ENCODE measurements at regions not wholly inside any gene's neighbourhood (a gene's known extent, or its start where the extent isn't known, plus 50 kb on each side); places are given as distances from the start of the nearest gene placed in this dataset.
A peak's percentile ranks its signal among the peaks of the same experiment; 100 is the strongest.

DNA sequence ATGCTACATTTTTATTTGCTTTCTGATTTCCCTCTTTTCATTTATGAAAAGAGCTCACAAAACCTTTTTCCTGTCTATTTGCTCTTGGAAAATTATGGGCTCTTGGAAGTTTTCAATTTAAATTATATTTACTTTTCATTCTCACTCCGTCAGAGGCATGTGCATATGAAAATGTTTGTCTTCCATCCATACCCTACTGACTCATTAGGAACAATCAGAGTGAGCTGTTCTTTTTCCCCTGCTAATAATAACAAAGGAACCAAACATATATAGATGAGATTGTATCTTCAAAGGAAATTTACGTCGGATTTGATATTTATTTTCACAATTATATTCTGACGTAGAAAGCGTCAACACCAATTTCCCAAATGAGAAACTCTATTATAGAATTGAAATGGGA is 1101.2 kb downstream of the TSN start:
- no peak for DNase-seq

DNA sequence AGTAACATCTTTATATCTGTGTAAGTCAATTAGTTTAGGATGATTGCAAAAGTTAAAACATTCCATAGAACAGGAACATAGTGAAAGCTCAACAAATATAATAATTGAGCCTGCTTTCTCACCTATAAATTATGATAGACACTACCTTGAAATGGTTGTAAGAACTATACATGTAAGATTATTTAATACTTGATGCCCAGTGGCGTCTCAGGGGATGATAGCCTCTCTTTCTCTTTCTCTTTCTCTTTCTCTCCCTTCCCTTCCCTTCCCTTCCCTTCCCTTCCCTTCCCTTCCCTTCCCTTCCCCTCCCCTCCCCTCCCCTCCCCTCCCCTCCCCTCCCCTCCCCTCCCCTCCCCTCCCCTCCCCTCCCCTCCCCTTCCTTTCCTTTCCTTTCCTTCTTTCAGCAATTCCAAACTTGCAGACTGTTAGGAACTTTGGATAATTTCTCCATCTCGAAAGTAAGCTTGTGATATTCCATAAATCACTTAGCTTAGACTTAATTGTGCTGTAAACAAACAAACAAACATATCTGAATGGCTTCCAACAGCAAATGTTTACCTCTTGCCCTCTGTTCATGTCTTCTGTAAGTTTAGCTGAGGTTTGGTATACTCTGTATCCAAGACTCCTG is 1102.7 kb downstream of the TSN start:
- DNase-seq: no peak

DNA sequence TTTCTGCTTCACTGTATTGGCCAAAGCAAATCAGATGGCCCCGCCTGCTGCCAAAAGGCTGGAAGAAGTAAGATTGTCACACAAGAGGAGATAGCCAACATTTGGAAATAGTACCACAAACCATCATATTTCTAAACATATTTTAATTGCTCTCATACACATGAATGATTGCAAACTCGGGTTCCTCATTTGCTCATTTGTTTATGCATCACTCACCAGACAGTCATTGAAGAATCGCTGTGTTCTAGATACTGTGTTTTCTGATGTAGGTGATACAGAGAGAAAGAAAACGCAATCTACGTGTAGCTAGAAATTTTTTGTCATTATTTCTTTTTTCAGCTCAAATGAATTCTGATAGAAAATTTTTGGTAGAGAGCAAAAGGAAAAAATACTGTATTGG is 1103.4 kb downstream of the TSN start:
- DNase-seq: no peak

DNA sequence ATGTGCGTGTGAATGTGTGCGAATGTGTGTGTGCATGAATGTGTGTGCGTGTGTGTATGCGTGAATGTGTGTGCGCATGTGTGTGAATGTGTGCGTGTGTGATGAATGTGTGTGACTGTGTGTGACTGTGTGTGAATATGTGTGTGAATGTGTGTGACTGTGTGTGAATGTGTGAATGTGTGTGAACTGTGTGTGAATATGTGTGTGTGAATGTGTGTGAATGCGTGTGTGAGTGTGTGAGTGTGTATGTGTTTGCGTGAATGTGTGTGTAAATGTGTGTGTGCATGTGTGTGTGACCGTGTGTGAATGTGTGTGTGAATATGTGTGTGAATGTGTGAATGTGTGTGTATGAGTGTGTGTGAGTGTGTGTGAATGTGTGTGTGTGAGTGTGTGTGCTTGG is 1103.8 kb downstream of the TSN start:
- DNase-seq: no peak

- no peak for DNase-seq
Measured at GRCh38 chr2:122863532-122863931, 1108.1 kb downstream of the TSN start.

GRCh38 chr2:122864728-122865127 is 1109.3 kb downstream of the TSN start:
- no peak for DNase-seq

- DNase-seq: no peak
Measured at GRCh38 chr2:122866095-122866494, 1110.6 kb downstream of the TSN start.

DNA sequence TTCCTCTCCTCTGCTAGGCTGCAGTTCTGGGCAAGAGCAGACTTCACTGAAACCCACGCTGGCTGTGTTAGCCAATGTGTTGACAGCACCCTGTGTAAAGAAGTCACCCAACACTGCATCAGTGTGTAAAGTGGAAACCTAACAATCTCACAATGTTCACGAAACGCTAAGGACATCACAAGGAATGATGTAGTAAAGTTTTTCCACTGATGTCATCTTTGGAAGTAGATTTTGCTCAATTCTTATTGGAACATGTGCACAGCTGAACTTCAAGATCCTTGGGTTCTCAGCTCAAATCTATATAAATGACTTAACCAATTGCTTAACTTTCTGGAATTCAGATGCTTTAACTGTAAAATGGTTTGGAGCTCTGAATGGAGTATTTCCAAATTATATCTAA is 1112.5 kb downstream of the TSN start:
- no peak for DNase-seq

DNA sequence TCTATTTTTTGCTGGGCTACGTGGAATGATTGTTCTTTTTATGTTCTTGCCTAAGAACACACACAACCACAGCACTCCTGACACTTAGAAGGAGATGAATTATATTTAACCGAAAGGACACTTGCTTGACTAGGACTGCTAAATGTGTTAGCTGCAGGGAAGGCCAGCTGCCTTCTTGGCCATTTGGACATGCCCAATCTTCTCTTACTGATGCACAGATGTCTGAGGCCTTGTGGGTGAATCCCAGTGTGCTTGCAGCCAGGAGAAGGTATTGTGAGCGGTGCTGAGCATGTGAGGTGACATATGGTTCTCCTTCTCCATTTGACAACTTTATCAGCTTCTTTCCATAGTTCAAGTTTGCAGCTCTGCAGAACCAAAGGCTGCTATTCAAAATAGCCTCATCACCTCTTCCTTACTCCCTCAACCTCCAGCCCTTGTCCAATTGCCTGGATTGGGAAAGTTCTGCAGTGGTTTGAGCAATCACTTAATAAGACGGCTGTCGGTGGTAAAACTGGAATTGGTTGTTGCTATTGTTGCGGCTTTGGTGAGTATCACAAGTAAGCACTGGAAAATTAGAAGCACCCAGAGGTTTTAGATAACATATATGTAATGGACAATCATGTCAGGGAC is 1113.3 kb downstream of the TSN start:
- no peak for DNase-seq

DNA sequence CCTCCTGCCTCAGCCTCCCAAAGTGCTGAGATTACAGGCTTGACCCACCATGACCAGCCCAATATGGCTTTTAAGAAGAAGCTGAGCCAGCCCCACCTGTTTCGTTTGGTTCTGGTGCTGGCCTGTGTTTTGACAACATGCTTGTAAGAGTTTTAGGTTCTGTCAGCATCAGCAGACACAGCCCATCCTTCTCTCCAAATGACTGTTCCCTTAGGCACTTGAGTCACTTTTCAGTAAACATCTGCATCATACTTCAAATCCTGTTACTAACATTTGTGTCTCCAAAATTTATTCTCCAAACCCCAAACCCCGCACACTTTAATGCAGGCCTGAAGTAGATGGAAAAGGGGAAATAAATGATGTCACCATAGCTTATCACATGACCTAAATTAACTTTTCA is 1118.5 kb downstream of the TSN start:
- peak; percentile 18 for DNase-seq

DNA sequence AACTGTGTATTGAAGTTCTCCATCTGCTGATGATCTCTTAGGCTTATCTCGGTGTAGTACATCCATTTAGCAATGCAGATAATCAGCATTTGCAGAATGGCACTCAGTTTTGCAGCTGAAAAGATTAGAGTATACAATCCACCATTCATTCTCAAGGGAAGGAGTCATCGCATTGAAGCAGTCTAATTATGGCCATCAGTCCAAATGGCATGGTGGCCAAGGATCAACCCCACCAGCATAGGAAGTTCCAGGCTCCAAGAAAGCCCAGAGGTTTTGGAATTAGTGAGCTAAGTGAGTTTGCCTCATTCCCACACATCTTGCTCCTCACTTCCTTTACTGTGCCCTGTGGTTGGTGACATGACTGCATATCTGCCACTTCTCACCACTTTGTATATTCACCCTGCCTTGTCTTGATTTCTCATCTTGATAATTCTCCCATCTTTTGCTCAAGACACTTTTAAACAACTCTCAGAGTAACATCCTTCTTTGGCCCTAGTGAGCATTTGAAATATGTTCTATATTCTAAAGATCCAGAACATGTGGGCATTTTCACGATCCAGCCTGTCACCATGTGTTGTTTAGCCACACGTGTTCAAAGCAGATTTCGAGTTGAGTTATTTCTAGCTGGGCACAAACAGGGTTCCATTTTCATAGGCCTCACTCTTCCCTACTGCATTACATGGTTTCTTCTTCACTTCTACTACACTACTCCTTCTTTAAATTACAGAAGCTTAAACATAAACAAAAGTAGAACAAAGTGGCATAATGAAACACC is 1119.8 kb downstream of the TSN start:
- no peak for DNase-seq

DNA sequence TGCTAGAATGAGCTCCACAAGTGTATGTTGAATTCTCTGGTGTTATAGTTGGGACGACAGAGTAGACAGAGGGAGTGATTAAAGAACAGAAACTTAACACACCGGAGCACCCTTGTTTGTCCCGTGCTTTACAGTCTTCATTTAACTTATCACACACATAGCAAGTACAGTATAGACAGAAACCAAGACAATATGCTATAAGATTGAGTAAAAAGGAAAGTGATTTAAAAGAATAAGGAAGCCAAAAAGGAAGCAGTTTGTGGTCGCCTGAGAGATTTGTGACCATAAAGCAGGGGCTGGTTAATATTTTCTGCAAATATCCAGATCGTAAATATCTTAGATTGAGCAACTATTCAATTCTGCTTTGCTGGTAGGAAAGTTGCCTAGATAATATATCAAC is 1128.4 kb downstream of the TSN start:
- no peak for DNase-seq

GRCh38 chr2:122884889-122885288 is 1129.4 kb downstream of the TSN start:
- no peak for DNase-seq

GRCh38 chr2:122885436-122885835 is 1130.0 kb downstream of the TSN start:
- no peak for DNase-seq

DNA sequence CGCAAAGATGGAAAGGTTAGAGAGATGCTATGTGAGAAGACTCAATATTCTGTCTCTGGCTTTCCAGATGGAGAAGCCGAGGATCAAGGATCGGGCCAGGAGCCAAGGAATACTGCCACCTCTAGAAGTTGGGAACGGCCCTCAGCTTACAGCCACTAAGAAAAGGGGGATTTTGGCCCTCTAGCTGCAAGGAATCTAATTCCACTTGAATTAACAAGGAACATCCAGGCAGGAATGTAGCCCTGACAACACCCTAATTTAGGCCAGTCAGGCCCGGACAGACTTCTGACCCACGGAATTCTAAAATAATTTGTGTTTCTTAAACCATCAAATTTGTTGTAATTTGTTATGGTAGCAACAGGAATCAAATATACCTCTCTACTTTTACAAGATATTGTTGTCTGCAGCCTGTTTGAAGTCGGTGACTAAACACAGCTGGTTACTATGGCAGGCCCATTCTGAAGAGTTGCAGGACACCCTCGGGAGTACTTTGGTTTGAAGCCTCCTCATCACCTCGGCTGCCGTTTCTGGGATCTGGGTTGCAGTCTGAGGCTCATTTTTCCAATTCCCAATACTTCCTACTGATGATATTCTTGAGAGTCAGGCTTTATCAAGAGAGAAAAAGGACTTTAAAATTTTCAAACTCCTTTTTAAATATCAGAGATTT is 1131.2 kb downstream of the TSN start:
- no peak for DNase-seq

GRCh38 chr2:122899614-122900013 is 1125.5 kb upstream of the CNTNAP5 start:
- DNase-seq: no peak

- DNase-seq: no peak
Measured at GRCh38 chr2:122905431-122905830, 1119.7 kb upstream of the CNTNAP5 start.

DNA sequence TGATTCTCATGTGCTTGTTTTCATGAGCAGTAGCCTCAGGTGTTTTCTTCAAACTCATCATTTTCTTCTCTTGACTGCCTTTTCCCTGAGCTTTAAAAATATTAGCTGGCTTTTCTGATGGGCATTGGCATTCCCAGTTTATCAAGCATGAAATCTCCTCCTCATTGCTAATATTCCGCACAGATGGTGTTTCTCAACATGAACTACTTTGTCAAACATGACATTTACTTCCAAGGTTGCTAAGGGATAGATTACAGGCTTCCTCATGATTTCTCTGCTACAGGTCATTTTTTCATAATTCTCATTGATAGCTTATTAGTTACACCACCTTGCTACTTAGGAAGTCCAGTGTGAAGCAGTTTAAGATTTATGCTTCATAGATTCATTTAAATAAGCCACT is 1116.9 kb upstream of the CNTNAP5 start:
- no peak for DNase-seq

DNA sequence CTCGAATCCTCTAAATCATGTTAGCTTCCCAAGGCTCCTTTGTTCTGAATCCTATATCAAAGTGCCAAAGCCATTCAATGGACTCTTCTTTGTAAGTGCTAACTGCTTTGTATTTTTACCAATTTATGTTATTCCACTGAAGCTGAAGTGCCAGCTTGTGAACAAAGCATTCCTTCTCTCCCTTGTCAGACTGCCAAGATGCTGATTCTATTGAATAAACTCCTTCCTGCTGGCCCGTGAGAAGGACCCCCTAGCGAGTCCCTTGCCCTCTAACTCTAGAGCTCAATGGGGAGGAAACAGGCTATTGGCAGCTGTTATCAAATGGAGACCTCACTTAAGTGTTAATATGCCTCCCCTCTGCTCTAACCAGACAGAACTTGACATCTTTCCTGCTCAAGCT is 1097.9 kb upstream of the CNTNAP5 start:
- no peak for DNase-seq

- DNase-seq: no peak
Measured at GRCh38 chr2:122927710-122928557, 1097.2 kb upstream of the CNTNAP5 start.

DNA sequence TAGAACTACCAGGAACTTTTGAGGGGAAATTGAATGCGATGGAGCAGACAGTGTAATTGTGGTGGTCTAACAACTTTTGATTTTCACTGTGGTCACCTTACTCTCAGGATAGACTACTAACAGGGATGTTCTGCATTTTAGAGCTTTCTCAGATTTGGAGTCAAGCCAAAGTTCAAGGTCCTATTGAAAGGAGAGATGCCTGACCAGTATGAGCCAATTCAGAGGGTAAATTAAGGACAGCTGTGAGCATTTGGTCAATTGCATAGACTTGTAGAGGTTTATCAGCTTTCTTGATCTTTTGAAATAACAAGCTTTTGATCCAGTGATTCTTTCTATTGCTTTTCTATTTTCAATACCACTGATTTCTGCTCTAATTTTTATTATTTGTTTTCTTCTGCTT is 1095.7 kb upstream of the CNTNAP5 start:
- no peak for DNase-seq

GRCh38 chr2:122935506-122935905 is 1089.6 kb upstream of the CNTNAP5 start:
- no peak for DNase-seq

DNA sequence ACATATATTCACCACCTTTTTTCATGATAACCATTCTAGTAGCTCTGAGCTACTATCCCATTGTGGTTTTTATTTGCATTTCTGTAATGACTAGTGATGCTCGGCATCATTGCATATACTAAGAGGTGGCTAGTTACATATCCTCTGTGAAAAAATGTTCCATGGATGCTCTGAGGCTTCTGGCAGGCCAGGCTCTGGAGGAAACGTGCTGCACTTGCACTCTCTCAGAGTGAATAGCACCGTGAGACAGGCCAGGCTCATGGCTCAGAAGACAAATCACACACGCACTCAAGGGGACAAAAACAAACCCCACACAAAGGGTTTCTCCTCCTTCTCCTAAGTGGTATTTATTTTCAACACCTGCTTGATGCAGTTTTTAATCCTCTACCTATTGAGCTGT is 1085.3 kb upstream of the CNTNAP5 start:
- DNase-seq: no peak

Data from femur (tissue), 1 donor.